HL-60 (cell line): ENCODE measurements at regions not wholly inside any gene's neighbourhood (a gene's known extent, or its start where the extent isn't known, plus 50 kb on each side); places are given as distances from the start of the nearest gene placed in this dataset.

Source experiments
- GABPA ChIP-seq: IDR thresholded peaks from 2 replicates; pipeline ENCODE4 v1.6.1; 2012; ENCODE audit warnings: low read depth
- POLR2AphosphoS5 ChIP-seq: IDR thresholded peaks from 2 replicates; pipeline ENCODE4 v1.6.1; 2012; ENCODE audit warnings: low read depth
- REST ChIP-seq: IDR thresholded peaks from 2 replicates; pipeline ENCODE4 v1.6.1; 2012; ENCODE audit warnings: low read depth; ENCODE audit not compliant: insufficient replicate concordance
- SPI1 ChIP-seq: IDR thresholded peaks from 2 replicates; pipeline ENCODE4 v1.6.1; 2012; ENCODE audit warnings: low read depth, mild to moderate bottlenecking, borderline replicate concordance
- TF ChIP-seq, protein P1 (sequence below): IDR thresholded peaks from one replicate; pipeline ENCODE4 v1.5.1; 2011; ENCODE audit warnings: low read length, control low read depth, inconsistent platforms; ENCODE audit not compliant: insufficient read depth

GRCh38 chr1:22339237-22339636 is 112.4 kb upstream of the ZBTB40 start:
- TF ChIP-seq, protein P1, sequence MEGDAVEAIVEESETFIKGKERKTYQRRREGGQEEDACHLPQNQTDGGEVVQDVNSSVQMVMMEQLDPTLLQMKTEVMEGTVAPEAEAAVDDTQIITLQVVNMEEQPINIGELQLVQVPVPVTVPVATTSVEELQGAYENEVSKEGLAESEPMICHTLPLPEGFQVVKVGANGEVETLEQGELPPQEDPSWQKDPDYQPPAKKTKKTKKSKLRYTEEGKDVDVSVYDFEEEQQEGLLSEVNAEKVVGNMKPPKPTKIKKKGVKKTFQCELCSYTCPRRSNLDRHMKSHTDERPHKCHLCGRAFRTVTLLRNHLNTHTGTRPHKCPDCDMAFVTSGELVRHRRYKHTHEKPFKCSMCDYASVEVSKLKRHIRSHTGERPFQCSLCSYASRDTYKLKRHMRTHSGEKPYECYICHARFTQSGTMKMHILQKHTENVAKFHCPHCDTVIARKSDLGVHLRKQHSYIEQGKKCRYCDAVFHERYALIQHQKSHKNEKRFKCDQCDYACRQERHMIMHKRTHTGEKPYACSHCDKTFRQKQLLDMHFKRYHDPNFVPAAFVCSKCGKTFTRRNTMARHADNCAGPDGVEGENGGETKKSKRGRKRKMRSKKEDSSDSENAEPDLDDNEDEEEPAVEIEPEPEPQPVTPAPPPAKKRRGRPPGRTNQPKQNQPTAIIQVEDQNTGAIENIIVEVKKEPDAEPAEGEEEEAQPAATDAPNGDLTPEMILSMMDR, result no peak
- TF ChIP-seq POLR2AphosphoS5 (no peak), SPI1 (no peak), REST (no peak), GABPA (no peak)
